ENCODE measurements at regions not wholly inside any gene's neighbourhood (a gene's known extent, or its start where the extent isn't known, plus 50 kb on each side); places are given as distances from the start of the nearest gene placed in this dataset.
"Not testable (repeated sequence)": the region's sequence is repeated elsewhere in the genome, so short reads cannot be mapped to it uniquely, and the experiment has no call there.

- not testable (repeated sequence) for TF ChIP-seq CTCF (IDR thresholded peaks at IDR 0.05); ZFX (IDR thresholded peaks at IDR 0.05; ENCODE audit: borderline replicate concordance)
Observed at GRCh38 chrY:3491423-3491822, 87.4 kb upstream of the TGIF2LY start.
